PC-9 (cell line): ENCODE measurements at regions not wholly inside any gene's neighbourhood (a gene's known extent, or its start where the extent isn't known, plus 50 kb on each side); places are given as distances from the start of the nearest gene placed in this dataset.

Experiments used
- BruUV-seq: library from RNA; stranded (reverse); fragments of 400-500 nt; replicated peaks from 2 replicates; lab custom pipeline; 2021; lab: Mats Ljungman, UMichigan
- CTCF ChIA-PET: fragments of 300-600 bp; sonication (Branson Sonifier 250); formaldehyde crosslinking; loops from one replicate; lab custom pipeline; 2022; ENCODE audit warnings: antibody characterized with exemption; lab: Charles Lee
- POLR2A ChIA-PET: fragments of 300-600 bp; sonication (Branson Sonifier 250); formaldehyde crosslinking; loops from one replicate; lab custom pipeline; 2022; ENCODE audit warnings: antibody characterized with exemption; ENCODE audit not compliant: unreplicated experiment; lab: Charles Lee
- DNase-seq, 2 experiments: peaks; one replicate each; pipeline versions ENCODE4 v3.0.0 to v3.0.0-alpha.2; 2015 to 2022; ENCODE audit warnings: mixed read lengths in 1 of 2
- H2AFZ ChIP-seq: fragments of 200-600 bp; sonication (generic); 2 replicates; pipeline ENCODE4 v1.8.1; 2017; ENCODE audit warnings: antibody characterized with exemption
- H3F3A ChIP-seq: fragments of 200-600 bp; sonication (generic); 2 replicates; pipeline ENCODE4 v1.8.1; 2017; ENCODE audit warnings: antibody characterized with exemption, mild to moderate bottlenecking, low read depth; ENCODE audit not compliant: insufficient read depth
- H3K27ac ChIP-seq: fragments of 200-600 bp; sonication (generic); 2 replicates; pipeline ENCODE4 v1.6.1; 2016; ENCODE audit warnings: mixed run types
- H3K27me3 ChIP-seq: fragments of 200-600 bp; sonication (generic); 2 replicates; pipeline ENCODE4 v1.6.1; 2016; ENCODE audit warnings: low read depth, mixed run types; ENCODE audit not compliant: insufficient read depth
- H3K36me3 ChIP-seq: fragments of 200-600 bp; sonication (generic); 2 replicates; pipeline ENCODE4 v1.6.1; 2016; ENCODE audit warnings: low read depth, mixed run types
- H3K4me1 ChIP-seq: fragments of 200-600 bp; sonication (generic); replicated peaks from 2 replicates; pipeline ENCODE4 v1.6.1; 2016; ENCODE audit warnings: mixed run types; ENCODE audit not compliant: insufficient read depth
- H3K4me2 ChIP-seq: fragments of 200-600 bp; sonication (generic); 2 replicates; pipeline ENCODE4 v1.6.1; 2017; ENCODE audit warnings: mixed run types
- H3K4me3 ChIP-seq: fragments of 200-600 bp; sonication (generic); 2 replicates; pipeline ENCODE4 v1.6.1; 2016; ENCODE audit warnings: mixed run types
- H3K79me2 ChIP-seq: fragments of 200-600 bp; sonication (generic); 2 replicates; pipeline ENCODE4 v1.6.1; 2017; ENCODE audit warnings: low read depth, mixed run types
- H3K9me2 ChIP-seq: fragments of 200-600 bp; sonication (generic); 2 replicates; pipeline ENCODE4 v1.8.1; 2017; ENCODE audit warnings: mild to moderate bottlenecking; ENCODE audit not compliant: insufficient read depth
- H3K9me3 ChIP-seq: fragments of 200-600 bp; sonication (generic); 2 replicates; pipeline ENCODE4 v1.8.1; 2016; ENCODE audit warnings: low read depth; ENCODE audit not compliant: insufficient read depth
- H4K20me1 ChIP-seq: fragments of 200-600 bp; sonication (generic); 2 replicates; pipeline ENCODE4 v1.8.1; 2017; ENCODE audit not compliant: insufficient read depth
- EZH2 ChIP-seq: fragments of 200-600 bp; sonication (generic); IDR thresholded peaks from 2 replicates; pipeline ENCODE4 v1.8.0; 2017; ENCODE audit warnings: antibody characterized with exemption, low read depth
- intact Hi-C: fragments of 100-400 bp; cut with micrococcal nuclease; formaldehyde crosslinking; loops from one replicate; pipeline ENCODE4 v1.10.0; 2022; ENCODE audit not compliant: unreplicated experiment
- TF ChIP-seq, protein P1 (sequence below): fragments of 200-600 bp; sonication (generic); conservative IDR thresholded peaks from 2 replicates; pipeline ENCODE4 v1.6.1; 2017; ENCODE audit warnings: mixed run types, antibody characterized with exemption, mild to moderate bottlenecking, moderate library complexity

GRCh38 chr4:130306566-130306965 is 1210.6 kb downstream of the C4orf33 start:
- H3K9me2 ChIP-seq: no peaks in the 10 kb centered on the region
- ChIA-PET CTCF (no interaction called here), POLR2A (no interaction called here)
- no peaks in the 10 kb centered on the region for H3F3A ChIP-seq
- H3K79me2 ChIP-seq: no peaks in the 10 kb centered on the region
- TF ChIP-seq, protein P1, sequence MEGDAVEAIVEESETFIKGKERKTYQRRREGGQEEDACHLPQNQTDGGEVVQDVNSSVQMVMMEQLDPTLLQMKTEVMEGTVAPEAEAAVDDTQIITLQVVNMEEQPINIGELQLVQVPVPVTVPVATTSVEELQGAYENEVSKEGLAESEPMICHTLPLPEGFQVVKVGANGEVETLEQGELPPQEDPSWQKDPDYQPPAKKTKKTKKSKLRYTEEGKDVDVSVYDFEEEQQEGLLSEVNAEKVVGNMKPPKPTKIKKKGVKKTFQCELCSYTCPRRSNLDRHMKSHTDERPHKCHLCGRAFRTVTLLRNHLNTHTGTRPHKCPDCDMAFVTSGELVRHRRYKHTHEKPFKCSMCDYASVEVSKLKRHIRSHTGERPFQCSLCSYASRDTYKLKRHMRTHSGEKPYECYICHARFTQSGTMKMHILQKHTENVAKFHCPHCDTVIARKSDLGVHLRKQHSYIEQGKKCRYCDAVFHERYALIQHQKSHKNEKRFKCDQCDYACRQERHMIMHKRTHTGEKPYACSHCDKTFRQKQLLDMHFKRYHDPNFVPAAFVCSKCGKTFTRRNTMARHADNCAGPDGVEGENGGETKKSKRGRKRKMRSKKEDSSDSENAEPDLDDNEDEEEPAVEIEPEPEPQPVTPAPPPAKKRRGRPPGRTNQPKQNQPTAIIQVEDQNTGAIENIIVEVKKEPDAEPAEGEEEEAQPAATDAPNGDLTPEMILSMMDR: no peak
- TF ChIP-seq EZH2: no peak
- no peak overlapping the region for H3K4me2 ChIP-seq
- BruUV-seq: no TSS peak
- no peaks in the 10 kb centered on the region for H3K9me3 ChIP-seq
- no peaks in the 10 kb centered on the region for H4K20me1 ChIP-seq
- no peaks in the 10 kb centered on the region for H3K4me1 ChIP-seq
- no peak overlapping the region for H3K4me3 ChIP-seq
- H3K27ac ChIP-seq: no peak overlapping the region
- no peak for DNase-seq
- no peaks in the 10 kb centered on the region for H3K36me3 ChIP-seq
- H2AFZ ChIP-seq: no peak overlapping the region
- H3K27me3 ChIP-seq: no peaks in the 10 kb centered on the region
- intact Hi-C loops: no loop called here

- H4K20me1 ChIP-seq: no peaks in the 10 kb centered on the region
- ChIA-PET CTCF (no interaction called here), POLR2A (no interaction called here)
- H3K4me3 ChIP-seq: no peak overlapping the region
- intact Hi-C loops: no loop called here
- H3K27me3 ChIP-seq: no peaks in the 10 kb centered on the region
- no peaks in the 10 kb centered on the region for H3F3A ChIP-seq
- H3K27ac ChIP-seq: no peak overlapping the region
- TF ChIP-seq, protein P1: no peak
- no peaks in the 10 kb centered on the region for H3K79me2 ChIP-seq
- no peak overlapping the region for H3K4me2 ChIP-seq
- no peaks in the 10 kb centered on the region for H3K9me3 ChIP-seq
- no peak overlapping the region for H2AFZ ChIP-seq
- no TSS peak for BruUV-seq
- H3K4me1 ChIP-seq: no peaks in the 10 kb centered on the region
- no peaks in the 10 kb centered on the region for H3K36me3 ChIP-seq
- no peak for DNase-seq
- no peaks in the 10 kb centered on the region for H3K9me2 ChIP-seq
Measured at GRCh38 chr4:130309221-130309620, 1213.3 kb downstream of the C4orf33 start.

DNA sequence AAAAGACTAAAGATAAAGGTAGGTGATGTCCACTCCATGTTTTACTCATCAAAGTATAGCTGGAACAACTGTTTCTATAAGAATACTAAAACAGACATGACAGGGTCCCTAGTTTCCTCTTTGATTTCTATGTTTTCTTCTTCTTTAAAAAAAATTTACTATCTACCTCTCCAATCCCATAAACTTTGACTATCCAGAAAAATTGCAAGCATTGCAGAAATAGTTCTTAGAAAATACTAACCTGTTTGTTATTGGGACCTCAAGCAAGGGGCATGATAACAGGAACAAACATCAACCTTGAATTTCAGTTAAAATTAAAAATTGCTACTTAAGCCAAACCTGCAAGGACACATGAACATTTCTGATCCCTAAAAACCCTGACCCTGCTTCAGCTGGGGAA is 1226.5 kb downstream of the C4orf33 start:
- Histone ChIP-seq H3F3A (no peaks in the 10 kb centered on the region), H2AFZ (no peak overlapping the region), H3K27me3 (no peaks in the 10 kb centered on the region), H3K79me2 (no peaks in the 10 kb centered on the region), H3K4me3 (no peak overlapping the region), H3K9me2 (no peaks in the 10 kb centered on the region), H3K4me2 (no peak overlapping the region), H4K20me1 (no peaks in the 10 kb centered on the region), H3K9me3 (no peaks in the 10 kb centered on the region), H3K4me1 (no peaks in the 10 kb centered on the region), H3K27ac (no peak overlapping the region), H3K36me3 (no peaks in the 10 kb centered on the region)
- no TSS peak for BruUV-seq
- CTCF ChIA-PET: no interaction called here
- TF ChIP-seq, protein P1: no peak
- TF ChIP-seq EZH2: no peak
- POLR2A ChIA-PET: no interaction called here
- no peak for DNase-seq
- intact Hi-C loops: no loop called here
